Endothelial cell of umbilical vein (primary cell): ENCODE measurements at regions not wholly inside any gene's neighbourhood (a gene's known extent, or its start where the extent isn't known, plus 50 kb on each side); places are given as distances from the start of the nearest gene placed in this dataset.

Experiments
- GATA2 ChIP-seq: IDR thresholded peaks from 2 replicates; pipeline ENCODE4 v1.7.0; 2011; ENCODE audit warnings: low read depth, mild to moderate bottlenecking, moderate library complexity, mixed read lengths, low read length; ENCODE audit not compliant: insufficient read length, insufficient read depth
- MAX ChIP-seq: IDR thresholded peaks from 2 replicates; pipeline ENCODE4 v1.6.1; 2011; ENCODE audit not compliant: insufficient read depth, insufficient read length
- POLR2A ChIP-seq: IDR thresholded peaks from 2 replicates; pipeline ENCODE4 v1.6.1; 2012; ENCODE audit warnings: low read depth, mild to moderate bottlenecking, control low read depth, low read length
- POLR2AphosphoS5 ChIP-seq: IDR thresholded peaks from 2 replicates; pipeline ENCODE4 v1.6.1; 2012; ENCODE audit warnings: low read depth, mild to moderate bottlenecking, control low read depth, low read length, moderate library complexity; ENCODE audit not compliant: insufficient read depth
- TF ChIP-seq, protein P1 (sequence below), 2 donors: IDR thresholded peaks; 1 replicate in 1 of 2; 2 replicates in 1 of 2; pipeline ENCODE4 v1.5.1; 2011; ENCODE audit warnings: low read length in 2 of 2, mild to moderate bottlenecking in 2 of 2, moderate library complexity in 2 of 2, control low read depth in 1 of 2, inconsistent platforms in 1 of 2, low read depth in 1 of 2; ENCODE audit not compliant: insufficient read depth in 1 of 2; ENCODE audit errors: extremely low read depth in 1 of 2

- TF ChIP-seq POLR2AphosphoS5 (no peak), MAX (no peak), POLR2A (no peak), GATA2 (no peak)
- TF ChIP-seq, protein P1, sequence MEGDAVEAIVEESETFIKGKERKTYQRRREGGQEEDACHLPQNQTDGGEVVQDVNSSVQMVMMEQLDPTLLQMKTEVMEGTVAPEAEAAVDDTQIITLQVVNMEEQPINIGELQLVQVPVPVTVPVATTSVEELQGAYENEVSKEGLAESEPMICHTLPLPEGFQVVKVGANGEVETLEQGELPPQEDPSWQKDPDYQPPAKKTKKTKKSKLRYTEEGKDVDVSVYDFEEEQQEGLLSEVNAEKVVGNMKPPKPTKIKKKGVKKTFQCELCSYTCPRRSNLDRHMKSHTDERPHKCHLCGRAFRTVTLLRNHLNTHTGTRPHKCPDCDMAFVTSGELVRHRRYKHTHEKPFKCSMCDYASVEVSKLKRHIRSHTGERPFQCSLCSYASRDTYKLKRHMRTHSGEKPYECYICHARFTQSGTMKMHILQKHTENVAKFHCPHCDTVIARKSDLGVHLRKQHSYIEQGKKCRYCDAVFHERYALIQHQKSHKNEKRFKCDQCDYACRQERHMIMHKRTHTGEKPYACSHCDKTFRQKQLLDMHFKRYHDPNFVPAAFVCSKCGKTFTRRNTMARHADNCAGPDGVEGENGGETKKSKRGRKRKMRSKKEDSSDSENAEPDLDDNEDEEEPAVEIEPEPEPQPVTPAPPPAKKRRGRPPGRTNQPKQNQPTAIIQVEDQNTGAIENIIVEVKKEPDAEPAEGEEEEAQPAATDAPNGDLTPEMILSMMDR (IDR thresholded peaks at IDR 0.05; ENCODE audit: extremely low read depth in 1 of 2, insufficient read depth in 1 of 2, low read depth in 1 of 2, low read length in 2 of 2) = no peak
These were observed 154.3 kb upstream of the GSC start for GRCh38 chr14:94924189-94924588.
